T-helper 17 cell (primary cell): ENCODE measurements at regions not wholly inside any gene's neighbourhood (a gene's known extent, or its start where the extent isn't known, plus 50 kb on each side); places are given as distances from the start of the nearest gene placed in this dataset.
A peak's percentile ranks its signal among the peaks of the same experiment; 100 is the strongest.
"Not testable (repeated sequence)": the region's sequence is repeated elsewhere in the genome, so short reads cannot be mapped to it uniquely, and the experiment has no call there.

ENCODE experiments used
- ATAC-seq: fragments of 150-1000 bp; cut with Tn5 transposase; 2 replicates; pipeline ENCODE4 v1.10.0; 2021; ENCODE audit warnings: mild to moderate bottlenecking, moderate library complexity
- DNase-seq, 3 donors: peaks; one replicate each; pipeline versions ENCODE4 v3.0.0 to v3.0.0-alpha.2; 2020 to 2021
- H3K9me3 ChIP-seq: one replicate; pipeline ENCODE4 v1.7.0; 2013; ENCODE audit warnings: low read length, mild to moderate bottlenecking; ENCODE audit not compliant: control insufficient read depth, poor library complexity, severe bottlenecking
- H3K27ac Mint-ChIP-seq: one replicate; pipeline ENCODE4 v1.8.0; 2022; ENCODE audit warnings: mild to moderate bottlenecking, moderate library complexity, mixed read lengths
- H3K27me3 Mint-ChIP-seq: one replicate; pipeline ENCODE4 v1.8.0; 2022; ENCODE audit warnings: mixed read lengths
- H3K36me3 Mint-ChIP-seq: one replicate; pipeline ENCODE4 v1.8.0; 2022; ENCODE audit warnings: low read depth, mixed read lengths
- H3K4me1 Mint-ChIP-seq: one replicate; pipeline ENCODE4 v1.8.0; 2022; ENCODE audit warnings: mild to moderate bottlenecking, mixed read lengths
- H3K4me3 Mint-ChIP-seq: one replicate; pipeline ENCODE4 v1.8.0; 2022; ENCODE audit warnings: mild to moderate bottlenecking, moderate library complexity, mixed read lengths

DNA sequence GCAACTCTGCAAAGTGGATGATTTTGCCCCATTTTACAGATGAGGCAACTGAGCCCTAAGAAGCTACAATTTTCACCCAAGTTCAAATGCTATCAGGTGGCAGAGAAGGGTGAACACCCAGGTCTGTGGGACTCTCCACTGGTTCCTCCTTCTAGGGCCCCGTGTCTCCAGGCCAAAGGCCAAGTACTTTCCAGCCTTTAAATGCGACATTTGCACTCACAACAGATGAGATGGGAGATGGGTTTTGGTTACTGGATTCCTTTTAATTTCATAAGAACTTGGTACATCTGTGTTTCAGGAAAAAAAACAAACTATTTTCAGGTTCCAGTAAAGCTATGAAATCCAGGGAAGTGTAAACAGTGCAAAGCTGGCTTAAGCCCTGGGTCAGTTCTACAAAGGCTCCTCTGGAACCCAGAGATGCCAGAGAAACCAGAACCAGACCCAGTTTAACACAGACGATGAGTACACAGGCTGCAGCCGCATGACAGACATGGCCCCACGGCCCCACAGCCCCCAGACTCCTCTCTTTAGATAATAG, 361.7 kb downstream of the ANAPC1 start:
- H3K9me3 ChIP-seq: no peaks in the 10 kb centered on the region
- Mint-ChIP-seq H3K27me3 (peaks cover 22% of the 10 kb centered on the region), H3K4me3 (no peak overlapping the region), H3K4me1 (peaks cover 5% of the 10 kb centered on the region), H3K36me3 (peaks cover 7% of the 10 kb centered on the region), H3K27ac (no peak overlapping the region)
- ATAC-seq: no peak
- no peak for DNase-seq

- Mint-ChIP-seq H3K4me1 (peaks cover 5% of the 10 kb centered on the region), H3K27ac (no peak overlapping the region), H3K36me3 (peaks cover 7% of the 10 kb centered on the region), H3K27me3 (peaks cover 22% of the 10 kb centered on the region), H3K4me3 (no peak overlapping the region)
- no peak for ATAC-seq
- DNase-seq: no peak
- H3K9me3 ChIP-seq: no peaks in the 10 kb centered on the region
Observed at GRCh38 chr2:111523009-111523408, 361.0 kb downstream of the ANAPC1 start.

- not testable (repeated sequence) for H3K36me3 Mint-ChIP-seq, DNase-seq, H3K4me3 Mint-ChIP-seq, ATAC-seq, H3K9me3 ChIP-seq, H3K27ac Mint-ChIP-seq, H3K4me1 Mint-ChIP-seq
- H3K27me3 Mint-ChIP-seq: peaks cover 22% of the 10 kb centered on the region
Observed at GRCh38 chr2:111525026-111525425, 359.0 kb downstream of the ANAPC1 start.

- not testable (repeated sequence) for H3K36me3 Mint-ChIP-seq, H3K4me1 Mint-ChIP-seq, H3K4me3 Mint-ChIP-seq, H3K27ac Mint-ChIP-seq, H3K9me3 ChIP-seq, ATAC-seq, DNase-seq
- H3K27me3 Mint-ChIP-seq: peaks cover 21% of the 10 kb centered on the region
Observed at GRCh38 chr2:111526041-111526639, 357.9 kb downstream of the ANAPC1 start.

DNA sequence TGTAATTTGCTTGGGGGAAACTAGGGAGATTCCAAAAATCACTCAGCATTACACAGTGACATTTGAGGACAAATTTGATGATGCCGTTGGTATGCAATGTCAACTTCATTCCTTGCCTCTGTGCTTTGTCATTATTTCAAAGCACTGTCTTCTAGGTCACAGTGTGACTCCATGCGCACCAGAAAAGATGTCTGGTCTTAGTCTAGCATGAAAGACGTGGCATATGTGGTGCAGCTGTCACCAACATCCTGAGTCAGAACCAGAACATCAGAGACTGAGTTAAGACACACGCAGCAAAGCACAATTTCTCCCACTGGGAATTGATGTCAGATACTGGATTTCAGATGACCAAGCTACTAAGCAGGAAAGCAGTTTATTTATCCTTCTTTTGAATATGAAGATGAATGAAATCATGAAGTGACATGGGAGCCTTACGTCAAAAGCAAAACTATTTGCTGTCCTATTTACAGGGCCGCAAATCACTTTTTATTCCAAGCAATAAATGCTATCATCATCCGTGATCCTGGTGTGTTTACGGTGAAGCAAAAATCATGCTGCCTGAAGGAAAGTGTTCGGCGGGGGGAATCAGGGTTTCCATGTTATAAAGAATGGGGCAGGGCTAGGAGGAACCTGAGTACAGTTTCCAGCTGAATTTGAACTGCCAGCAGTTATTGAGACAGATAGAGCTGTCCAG, 356.1 kb downstream of the ANAPC1 start:
- peak; percentile 76 for ATAC-seq
- not testable (repeated sequence) for H3K4me3 Mint-ChIP-seq, H3K4me1 Mint-ChIP-seq, H3K27ac Mint-ChIP-seq, DNase-seq, H3K36me3 Mint-ChIP-seq, H3K27me3 Mint-ChIP-seq, H3K9me3 ChIP-seq

GRCh38 chr2:111529022-111529421, 355.0 kb downstream of the ANAPC1 start:
- not testable (repeated sequence) for DNase-seq, H3K36me3 Mint-ChIP-seq, H3K4me3 Mint-ChIP-seq, H3K27me3 Mint-ChIP-seq, H3K27ac Mint-ChIP-seq, H3K4me1 Mint-ChIP-seq, H3K9me3 ChIP-seq, ATAC-seq

- peak overlapping the region; percentile 12 for H3K4me3 Mint-ChIP-seq
- not testable (repeated sequence) for H3K27me3 Mint-ChIP-seq, H3K27ac Mint-ChIP-seq, H3K36me3 Mint-ChIP-seq, DNase-seq, H3K9me3 ChIP-seq, ATAC-seq
- H3K4me1 Mint-ChIP-seq: peaks cover 17% of the 10 kb centered on the region
Observed at GRCh38 chr2:111530239-111530965, 353.6 kb downstream of the ANAPC1 start.

GRCh38 chr2:111532682-111533556, 351.1 kb downstream of the ANAPC1 start:
- H3K27me3 Mint-ChIP-seq: peaks cover 12% of the 10 kb centered on the region
- peak; percentile 44 for ATAC-seq
- not testable (repeated sequence) for H3K4me3 Mint-ChIP-seq, H3K9me3 ChIP-seq, H3K27ac Mint-ChIP-seq, H3K36me3 Mint-ChIP-seq, DNase-seq
- H3K4me1 Mint-ChIP-seq: peaks cover 19% of the 10 kb centered on the region

DNA sequence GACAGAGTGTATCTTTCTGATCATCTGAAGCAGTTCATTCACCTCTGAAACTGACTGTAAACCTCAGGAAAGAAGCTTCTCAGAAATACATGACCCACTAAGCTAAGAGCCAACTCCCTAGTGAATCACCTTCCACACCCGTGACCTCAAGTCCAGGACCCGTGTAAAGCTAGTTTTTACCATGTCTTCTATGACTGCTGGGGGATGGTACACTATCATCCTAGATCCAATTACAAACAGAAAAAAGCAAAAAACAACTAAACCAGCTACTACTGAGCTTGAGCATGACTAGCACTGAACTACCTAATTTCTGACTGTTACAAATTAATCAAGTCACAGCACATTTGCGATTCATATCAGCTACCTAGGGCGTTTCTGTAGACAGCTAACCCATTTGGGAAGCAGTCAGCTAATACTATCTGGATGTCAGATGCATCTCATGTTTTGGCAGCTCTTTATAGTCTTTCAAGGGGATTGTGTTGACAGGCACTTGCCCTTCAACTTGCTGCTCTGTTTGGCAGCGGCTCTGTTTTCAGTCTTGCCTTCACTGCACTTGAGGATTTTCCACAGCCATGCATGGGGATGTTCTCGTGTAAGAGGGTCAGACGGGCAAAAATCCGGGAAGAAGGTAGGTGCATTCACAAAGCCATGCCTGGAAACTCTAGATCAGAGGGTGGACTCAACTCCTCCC, 350.3 kb downstream of the ANAPC1 start:
- H3K9me3 ChIP-seq, DNase-seq, H3K36me3 Mint-ChIP-seq: not testable (repeated sequence)
- Mint-ChIP-seq H3K4me1 (peaks cover 19% of the 10 kb centered on the region), H3K4me3 (peak overlapping the region; percentile 72), H3K27ac (peak overlapping the region; percentile 27), H3K27me3 (peaks cover 12% of the 10 kb centered on the region)
- ATAC-seq: peak; percentile 64

DNA sequence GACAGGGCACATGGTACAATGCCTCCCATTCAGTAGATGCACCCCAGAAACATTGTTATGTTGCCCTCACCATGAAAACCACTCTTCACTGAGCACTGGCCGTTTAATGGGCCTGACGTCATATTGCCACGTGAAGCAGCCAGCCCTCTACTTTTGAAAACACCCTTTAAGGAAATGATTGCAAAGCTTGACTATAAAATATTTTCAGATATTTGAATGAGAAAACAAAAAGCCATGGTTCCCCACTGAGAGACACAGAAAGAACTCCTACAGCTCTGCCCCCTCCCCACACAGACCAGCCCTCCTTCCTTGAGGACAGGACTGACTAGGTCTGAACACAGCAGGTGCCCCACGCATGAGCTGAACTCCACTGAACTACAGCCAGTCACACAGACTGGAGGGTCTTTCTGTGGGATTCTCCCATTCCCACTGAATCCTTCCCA, 349.1 kb downstream of the ANAPC1 start:
- peaks cover 12% of the 10 kb centered on the region for H3K27me3 Mint-ChIP-seq

DNA sequence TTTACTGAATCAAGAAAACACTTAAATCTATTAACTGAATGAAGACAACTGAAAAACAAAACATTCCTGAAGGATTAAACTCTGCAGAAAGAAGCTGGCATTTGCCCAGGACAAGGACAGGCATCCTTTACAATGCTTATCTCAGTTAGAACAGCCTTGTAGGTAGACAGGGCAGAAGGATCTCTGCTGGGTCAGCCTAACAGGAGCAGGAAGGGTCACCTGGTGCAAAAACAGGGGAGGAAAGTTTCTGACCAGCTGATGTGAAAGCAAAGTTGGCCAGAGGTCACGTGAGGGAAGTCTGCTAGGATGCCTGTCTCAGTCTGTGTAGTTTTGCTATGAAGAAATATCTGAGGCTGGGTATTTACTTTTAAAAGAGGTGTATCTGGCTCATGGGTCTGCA, 348.6 kb downstream of the ANAPC1 start:
- peaks cover 12% of the 10 kb centered on the region for H3K27me3 Mint-ChIP-seq
- no peak for ATAC-seq
- H3K36me3 Mint-ChIP-seq: peaks cover 6% of the 10 kb centered on the region
- H3K9me3 ChIP-seq: no peaks in the 10 kb centered on the region
- peak overlapping the region; percentile 77 for H3K4me3 Mint-ChIP-seq
- DNase-seq: no peak
- peaks cover 19% of the 10 kb centered on the region for H3K4me1 Mint-ChIP-seq
- peak overlapping the region; percentile 92 for H3K27ac Mint-ChIP-seq

More for the DNA sequence above, 349.1 kb downstream of the ANAPC1 start:
- no peaks in the 10 kb centered on the region for H3K9me3 ChIP-seq
- DNase-seq (no peak), ATAC-seq (peak; percentile 44)
- Mint-ChIP-seq H3K36me3 (peaks cover 6% of the 10 kb centered on the region), H3K4me1 (peaks cover 19% of the 10 kb centered on the region), H3K4me3 (peak overlapping the region; percentile 77), H3K27ac (peak overlapping the region; percentile 92)

DNA sequence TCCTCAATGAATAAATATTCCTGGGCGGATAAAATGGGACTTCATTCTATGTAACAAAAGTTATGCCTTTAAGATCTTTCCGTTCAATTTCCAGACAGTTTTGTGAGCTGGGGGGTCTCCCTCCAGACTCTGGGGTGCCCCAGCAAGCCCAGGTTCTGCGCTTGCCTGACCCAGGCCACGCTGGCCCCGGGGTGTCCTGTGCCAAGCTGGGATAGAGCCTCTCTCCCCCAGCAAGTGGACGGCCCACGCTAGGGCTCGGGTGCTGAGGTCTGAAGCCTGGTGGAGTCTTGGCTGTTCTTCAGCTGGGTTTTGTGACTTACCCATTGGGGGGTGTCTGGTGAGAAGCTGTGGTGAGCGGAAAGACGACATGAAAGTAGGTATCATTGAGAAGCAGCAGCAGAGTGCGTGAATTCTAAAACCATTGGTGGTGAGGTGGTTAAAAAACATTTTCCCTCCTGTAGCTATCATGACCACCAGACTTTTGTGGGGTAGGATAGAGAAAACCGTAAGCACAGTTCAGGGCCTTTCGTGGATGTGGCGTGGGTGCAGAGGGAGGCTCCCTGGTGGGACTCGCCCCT, 346.8 kb downstream of the ANAPC1 start:
- peaks cover 6% of the 10 kb centered on the region for H3K36me3 Mint-ChIP-seq
- H3K27ac Mint-ChIP-seq: no peak overlapping the region
- H3K4me3 Mint-ChIP-seq: no peak overlapping the region
- H3K4me1 Mint-ChIP-seq: peaks cover 19% of the 10 kb centered on the region
- H3K9me3 ChIP-seq: no peaks in the 10 kb centered on the region
- ATAC-seq (no peak), DNase-seq (no peak)
- peaks cover 12% of the 10 kb centered on the region for H3K27me3 Mint-ChIP-seq
